HCEC 1CT (cell line): ENCODE measurements at regions not wholly inside any gene's neighbourhood (a gene's known extent, or its start where the extent isn't known, plus 50 kb on each side); places are given as distances from the start of the nearest gene placed in this dataset.

Source experiments
- DNase-seq: peaks from one replicate; pipeline ENCODE4 v3.0.0-alpha.2; 2017

- DNase-seq, result peak; percentile 81
Measured at GRCh38 chr6:56708810-56709597, 66.3 kb upstream of the DST start.

- DNase-seq, result no peak
Measured at GRCh38 chr6:56706981-56707726, 64.5 kb upstream of the DST start.

DNA sequence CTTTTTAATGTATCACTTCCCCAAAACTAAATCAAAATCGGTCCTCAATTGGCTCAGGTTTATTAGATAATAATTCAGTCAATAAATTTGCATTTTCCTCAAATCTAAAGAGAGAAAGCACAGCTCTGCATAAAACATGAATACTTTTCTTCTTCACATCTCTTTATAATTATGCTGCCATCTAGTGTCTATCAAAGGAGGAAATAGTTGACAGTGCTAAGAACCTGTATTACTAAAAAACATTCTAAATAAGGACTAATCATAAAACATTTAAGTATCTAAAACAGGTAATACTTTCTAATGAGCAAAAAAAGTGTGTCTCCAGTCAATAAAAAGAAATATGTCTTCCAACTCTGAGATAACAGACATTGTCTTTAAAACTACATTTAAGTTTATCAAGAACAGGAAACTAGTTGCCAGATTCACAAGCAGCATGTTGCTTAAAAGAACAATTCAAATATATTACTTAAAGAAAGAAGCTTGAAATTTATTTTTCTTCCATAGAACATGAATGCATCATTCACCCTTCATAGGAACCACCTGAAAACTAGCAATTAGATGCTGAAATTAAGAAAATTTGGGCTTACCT, 56.5 kb upstream of the DST start:
- DNase-seq, result peak; percentile 43

GRCh38 chr6:56695702-56696101, 53.0 kb upstream of the DST start:
- DNase-seq, result no peak

DNA sequence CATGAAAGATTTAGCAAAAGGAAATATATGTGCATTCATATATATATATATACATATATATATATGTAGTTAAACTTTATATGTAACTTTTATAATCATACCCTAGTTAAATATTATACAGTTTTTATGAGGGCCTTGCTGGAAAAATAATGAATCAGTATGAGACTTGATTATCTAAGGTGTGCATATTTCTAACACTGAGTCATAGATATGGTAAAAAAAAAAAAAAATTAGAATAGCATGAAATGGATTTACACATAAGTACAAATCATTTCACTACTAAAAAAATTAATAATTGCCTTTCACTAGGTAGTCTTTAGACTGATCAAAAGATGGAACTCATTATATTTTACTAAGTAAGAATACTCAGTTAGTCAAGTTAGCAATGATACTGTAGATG, 51.3 kb upstream of the DST start:
- DNase-seq, result no peak

GRCh38 chr6:56693246-56693607, 50.5 kb upstream of the DST start:
- DNase-seq, result peak; percentile 84

GRCh38 chr6:56692523-56693245, 50.0 kb upstream of the DST start:
- peak; percentile 76 for DNase-seq
